IPS DF 4.7 (cell line): ENCODE measurements at regions not wholly inside any gene's neighbourhood (a gene's known extent, or its start where the extent isn't known, plus 50 kb on each side); places are given as distances from the start of the nearest gene placed in this dataset.

Experiments used
- DNase-seq: peaks from one replicate; pipeline ENCODE4 v3.0.0-alpha.2; 2013; ENCODE audit warnings: low spot score; ENCODE audit errors: extremely low read depth

- DNase-seq, result no peak
Measured at GRCh38 chr3:63202529-63202928, 75.6 kb upstream of the SYNPR start.

DNA sequence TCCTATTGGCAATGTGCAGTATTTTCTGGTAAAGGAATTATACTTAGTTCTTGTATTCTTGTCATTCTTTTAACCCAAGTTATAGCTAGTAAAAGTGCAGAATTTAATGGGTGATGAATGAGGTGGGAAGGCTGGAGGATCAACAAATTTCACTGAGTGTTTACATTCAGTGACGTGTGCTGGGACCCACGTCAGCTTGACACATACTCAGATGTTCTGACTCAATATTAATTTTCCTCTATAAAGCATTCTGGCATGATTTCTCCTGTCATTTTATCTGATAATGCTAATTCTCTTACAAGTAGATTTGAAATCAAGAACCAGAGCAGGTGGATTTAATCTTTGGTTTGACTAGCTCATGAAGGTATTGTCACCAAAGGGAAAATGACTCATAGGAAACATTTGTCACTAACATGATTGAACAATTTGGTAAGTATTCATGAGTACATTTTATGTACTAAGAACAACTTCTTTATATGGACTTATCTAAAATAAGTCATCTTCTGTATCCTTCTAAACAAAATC, 71.0 kb upstream of the SYNPR start:
- DNase-seq, result no peak

DNA sequence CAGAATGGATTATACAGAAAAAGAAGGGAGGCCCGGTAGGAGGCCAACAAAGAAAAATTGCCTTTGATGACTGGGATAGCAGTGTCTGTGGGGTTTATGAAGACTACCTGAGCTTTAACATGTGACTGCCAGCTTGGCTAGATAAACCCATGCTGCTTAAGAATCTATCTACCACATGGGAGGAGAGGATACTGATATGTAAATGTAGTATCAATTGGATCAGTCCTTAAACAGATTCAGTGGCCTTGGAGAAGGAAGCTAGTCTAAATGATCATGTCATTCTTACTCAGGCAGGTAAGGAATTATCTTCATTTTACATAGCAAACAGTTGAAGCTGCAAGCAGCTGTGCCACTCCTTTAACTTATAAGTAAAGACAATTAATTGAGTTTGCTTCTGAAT, 50.0 kb upstream of the SYNPR start:
- DNase-seq, result no peak
